ENCODE measurements at regions not wholly inside any gene's neighbourhood (a gene's known extent, or its start where the extent isn't known, plus 50 kb on each side); places are given as distances from the start of the nearest gene placed in this dataset.

- no peak for DNase-seq (ENCODE audit: low read depth in 2 of 2)
- TF ChIP-seq CTCF (IDR thresholded peaks at IDR 0.05; ENCODE audit: low read depth, low read length) = no peak
- H3K4me3 ChIP-seq (replicated peaks in 1 of 2; ENCODE audit: low read depth in 2 of 2, low read length in 2 of 2) = no peak overlapping the region
Measured at GRCh38 chr5:86807046-86808031, 189.6 kb downstream of the COX7C start.

- TF ChIP-seq CTCF (IDR thresholded peaks at IDR 0.05; ENCODE audit: low read depth, low read length) = no peak
- no peak overlapping the region for H3K4me3 ChIP-seq (replicated peaks in 1 of 2; ENCODE audit: low read depth in 2 of 2, low read length in 2 of 2)
- no peak for DNase-seq (ENCODE audit: low read depth in 2 of 2)
Measured at GRCh38 chr5:86814315-86814714, 196.6 kb downstream of the COX7C start.

- H3K4me3 ChIP-seq (replicated peaks in 1 of 2; ENCODE audit: low read depth in 2 of 2, low read length in 2 of 2) = no peak overlapping the region
- no peak for DNase-seq (ENCODE audit: low read depth in 2 of 2)
- no peak for TF ChIP-seq CTCF (IDR thresholded peaks at IDR 0.05; ENCODE audit: low read depth, low read length)
Measured at GRCh38 chr5:86814907-86815306, 197.2 kb downstream of the COX7C start.

- DNase-seq (ENCODE audit: low read depth in 2 of 2) = no peak
- TF ChIP-seq CTCF (IDR thresholded peaks at IDR 0.05; ENCODE audit: low read depth, low read length) = no peak
- no peak overlapping the region for H3K4me3 ChIP-seq (replicated peaks in 1 of 2; ENCODE audit: low read depth in 2 of 2, low read length in 2 of 2)
Measured at GRCh38 chr5:86824637-86825036, 206.9 kb downstream of the COX7C start.

- DNase-seq (ENCODE audit: low read depth in 2 of 2) = no peak
- no peak for TF ChIP-seq CTCF (IDR thresholded peaks at IDR 0.05; ENCODE audit: low read depth, low read length)
Measured at GRCh38 chr5:86831128-86831527, 213.4 kb downstream of the COX7C start.

GRCh38 chr5:86833868-86834267, 216.1 kb downstream of the COX7C start:
- no peak overlapping the region for H3K4me3 ChIP-seq (replicated peaks in 1 of 2; ENCODE audit: low read depth in 2 of 2, low read length in 2 of 2)
- DNase-seq (ENCODE audit: low read depth in 2 of 2) = no peak
- TF ChIP-seq CTCF (IDR thresholded peaks at IDR 0.05; ENCODE audit: low read depth, low read length) = no peak

More at GRCh38 chr5:86831128-86831527, 213.4 kb downstream of the COX7C start:
- no peak overlapping the region for H3K4me3 ChIP-seq (replicated peaks in 1 of 2; ENCODE audit: low read depth in 2 of 2, low read length in 2 of 2)

Data from cardiac fibroblast (primary cell).